Calu3 (cell line): ENCODE measurements at regions not wholly inside any gene's neighbourhood (a gene's known extent, or its start where the extent isn't known, plus 50 kb on each side); places are given as distances from the start of the nearest gene placed in this dataset.
A peak's percentile ranks its signal among the peaks of the same experiment; 100 is the strongest.

ENCODE experiments used
- BruUV-seq: library from RNA; stranded (reverse); fragments of 400-500 nt; replicated peaks from 2 replicates; lab custom pipeline; 2021; lab: Mats Ljungman, UMichigan
- CTCF ChIA-PET: fragments of 300-600 bp; sonication (Branson Sonifier 250); formaldehyde crosslinking; loops from one replicate; lab custom pipeline; 2022; ENCODE audit warnings: antibody characterized with exemption; lab: Charles Lee
- DNase-seq: peaks from one replicate; pipeline ENCODE4 v3.0.0; 2022
- H3K27ac Mint-ChIP-seq: one replicate; pipeline ENCODE4 v1.8.0; 2022; ENCODE audit warnings: mixed read lengths; ENCODE audit not compliant: unreplicated experiment
- H3K27me3 Mint-ChIP-seq: one replicate; pipeline ENCODE4 v1.8.0; 2022; ENCODE audit warnings: mixed read lengths; ENCODE audit not compliant: unreplicated experiment
- H3K36me3 Mint-ChIP-seq: one replicate; pipeline ENCODE4 v1.8.0; 2022; ENCODE audit warnings: mild to moderate bottlenecking, moderate library complexity, mixed read lengths; ENCODE audit not compliant: insufficient read depth, unreplicated experiment
- H3K4me1 Mint-ChIP-seq: one replicate; pipeline ENCODE4 v1.8.0; 2022; ENCODE audit warnings: mild to moderate bottlenecking, low read depth, mixed read lengths; ENCODE audit not compliant: unreplicated experiment
- H3K4me3 Mint-ChIP-seq: one replicate; pipeline ENCODE4 v1.8.0; 2022; ENCODE audit warnings: mild to moderate bottlenecking, low read depth, moderate library complexity, mixed read lengths; ENCODE audit not compliant: unreplicated experiment
- H3K9me3 Mint-ChIP-seq: one replicate; pipeline ENCODE4 v1.8.0; 2022; ENCODE audit warnings: low read depth, mixed read lengths; ENCODE audit not compliant: unreplicated experiment
- CTCF ChIP-seq: fragments of 200-600 bp; IDR thresholded peaks from one replicate; pipeline ENCODE4 v1.8.0; 2022; ENCODE audit warnings: antibody characterized with exemption; ENCODE audit not compliant: unreplicated experiment
- intact Hi-C: fragments of 100-400 bp; cut with micrococcal nuclease; formaldehyde crosslinking; loops from one replicate; pipeline ENCODE4 v1.10.0; 2022; ENCODE audit not compliant: unreplicated experiment

DNA sequence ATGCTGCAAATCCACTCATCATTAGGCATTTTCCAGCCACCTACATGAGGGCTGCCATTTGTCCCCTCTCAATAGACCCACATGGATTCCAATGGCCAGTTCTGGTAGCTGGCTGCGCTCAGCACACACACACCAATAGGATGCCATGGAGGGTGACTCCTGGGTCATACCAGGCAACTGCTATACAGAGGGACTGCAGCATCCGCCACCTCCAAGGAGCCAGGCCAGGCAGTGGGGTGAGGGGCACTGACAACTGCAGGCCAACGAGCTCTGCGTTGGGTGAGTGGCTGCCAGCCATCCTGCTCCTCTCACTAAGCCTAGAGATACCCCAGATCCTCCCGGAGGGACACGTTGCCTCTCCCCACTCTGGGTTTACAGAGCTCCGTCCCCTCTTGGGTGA is 118.8 kb upstream of the NANOS1 start:
- BruUV-seq = no TSS peak
- peaks cover 52% of the 10 kb centered on the region for H3K4me1 Mint-ChIP-seq
- intact Hi-C loops = loop anchor here (10.0 kb wide), 2 partner anchors 114 to 156 kb away; partner anchors contain the start of genes CACUL1 and NANOS1
- no peaks in the 10 kb centered on the region for H3K9me3 Mint-ChIP-seq
- H3K4me3 Mint-ChIP-seq = no peak overlapping the region
- no peaks in the 10 kb centered on the region for H3K36me3 Mint-ChIP-seq
- no peak for DNase-seq
- CTCF ChIA-PET = no interaction called here
- H3K27ac Mint-ChIP-seq = no peak overlapping the region
- H3K27me3 Mint-ChIP-seq = no peaks in the 10 kb centered on the region
- TF ChIP-seq CTCF = no peak

DNA sequence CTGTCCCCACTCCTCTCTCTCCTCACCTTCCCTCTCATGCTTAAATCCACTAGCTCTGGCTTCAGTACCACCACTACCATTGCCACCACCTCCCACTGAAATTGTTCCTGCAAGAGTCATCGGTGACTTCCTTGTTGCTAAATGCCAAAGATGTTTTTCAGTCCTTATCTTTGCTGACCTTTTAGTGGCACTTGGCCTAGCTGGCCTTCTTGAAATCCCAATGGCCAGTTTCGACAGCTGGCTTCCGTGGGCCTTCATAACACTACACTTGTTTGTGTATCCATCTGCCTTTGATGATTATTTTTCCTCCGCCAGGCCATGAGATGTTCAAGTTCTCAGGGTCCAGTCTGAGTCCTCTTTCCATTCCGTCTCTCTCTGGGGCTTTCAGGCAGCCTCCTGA is 118.2 kb upstream of the NANOS1 start:
- no TSS peak for BruUV-seq
- no peaks in the 10 kb centered on the region for H3K9me3 Mint-ChIP-seq
- CTCF ChIA-PET = interaction anchor here (0.6 kb wide), 1 partner anchor 269 kb away, joined by 4 read pairs; no protein-coding TSS in a partner anchor
- H3K36me3 Mint-ChIP-seq = no peaks in the 10 kb centered on the region
- H3K27me3 Mint-ChIP-seq = no peaks in the 10 kb centered on the region
- H3K4me3 Mint-ChIP-seq = no peak overlapping the region
- H3K4me1 Mint-ChIP-seq = peaks cover 52% of the 10 kb centered on the region
- TF ChIP-seq CTCF = no peak
- intact Hi-C loops = loop anchor here (10.0 kb wide), 2 partner anchors 113 to 157 kb away; partner anchors contain the start of genes CACUL1 and NANOS1
- peak overlapping the region; percentile 23 for H3K27ac Mint-ChIP-seq
- peak; percentile 43 for DNase-seq

- Mint-ChIP-seq H3K36me3 (no peaks in the 10 kb centered on the region), H3K27me3 (no peaks in the 10 kb centered on the region), H3K27ac (peak overlapping the region; percentile 60), H3K4me3 (peak overlapping the region; percentile 0), H3K9me3 (no peaks in the 10 kb centered on the region), H3K4me1 (peaks cover 52% of the 10 kb centered on the region)
- BruUV-seq = no TSS peak
- intact Hi-C loops = loop anchor here (10.0 kb wide), 2 partner anchors 112 to 158 kb away; partner anchors contain the start of genes CACUL1 and NANOS1
- DNase-seq = no peak
- CTCF ChIA-PET = interaction anchor here (0.7 kb wide), 1 partner anchor 14 kb away, joined by 5 read pairs; no protein-coding TSS in a partner anchor
- no peak for TF ChIP-seq CTCF
Observed at GRCh38 chr10:118912961-118913600, 116.4 kb upstream of the NANOS1 start.

- intact Hi-C loops = loop anchor here (10.0 kb wide), 2 partner anchors 111 to 159 kb away; partner anchors contain the start of genes CACUL1 and NANOS1
- Mint-ChIP-seq H3K4me1 (peaks cover 46% of the 10 kb centered on the region), H3K27ac (no peak overlapping the region), H3K4me3 (no peak overlapping the region), H3K27me3 (no peaks in the 10 kb centered on the region), H3K36me3 (no peaks in the 10 kb centered on the region), H3K9me3 (no peaks in the 10 kb centered on the region)
- no peak for DNase-seq
- no peak for TF ChIP-seq CTCF
- BruUV-seq = no TSS peak
- CTCF ChIA-PET = no interaction called here
Observed at GRCh38 chr10:118913825-118914224, 115.7 kb upstream of the NANOS1 start.
